ENCODE measurements at regions not wholly inside any gene's neighbourhood (a gene's known extent, or its start where the extent isn't known, plus 50 kb on each side); places are given as distances from the start of the nearest gene placed in this dataset.

DNA sequence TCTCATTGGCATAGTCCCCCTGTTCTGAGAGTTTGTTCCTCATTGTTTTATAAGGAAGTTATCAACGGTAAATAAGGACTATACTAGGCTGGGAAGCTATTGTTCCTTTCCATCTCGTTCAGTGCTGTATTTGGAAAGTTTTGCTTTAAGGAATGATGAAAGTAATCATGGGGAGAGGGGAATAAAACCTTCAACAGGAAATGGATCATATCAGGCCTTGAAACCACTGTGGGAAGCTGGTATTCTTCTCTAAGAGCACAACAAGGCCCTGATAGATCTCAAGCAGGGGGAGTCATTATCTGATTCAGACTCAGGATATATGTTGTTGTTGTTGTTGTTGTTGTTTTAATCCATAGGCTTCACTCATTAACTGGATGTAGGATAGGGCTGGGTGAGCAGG is 474.5 kb downstream of the ENC1 start:
- DNase-seq (ENCODE audit: low read depth): peak; percentile 85
- TF ChIP-seq, protein P1, sequence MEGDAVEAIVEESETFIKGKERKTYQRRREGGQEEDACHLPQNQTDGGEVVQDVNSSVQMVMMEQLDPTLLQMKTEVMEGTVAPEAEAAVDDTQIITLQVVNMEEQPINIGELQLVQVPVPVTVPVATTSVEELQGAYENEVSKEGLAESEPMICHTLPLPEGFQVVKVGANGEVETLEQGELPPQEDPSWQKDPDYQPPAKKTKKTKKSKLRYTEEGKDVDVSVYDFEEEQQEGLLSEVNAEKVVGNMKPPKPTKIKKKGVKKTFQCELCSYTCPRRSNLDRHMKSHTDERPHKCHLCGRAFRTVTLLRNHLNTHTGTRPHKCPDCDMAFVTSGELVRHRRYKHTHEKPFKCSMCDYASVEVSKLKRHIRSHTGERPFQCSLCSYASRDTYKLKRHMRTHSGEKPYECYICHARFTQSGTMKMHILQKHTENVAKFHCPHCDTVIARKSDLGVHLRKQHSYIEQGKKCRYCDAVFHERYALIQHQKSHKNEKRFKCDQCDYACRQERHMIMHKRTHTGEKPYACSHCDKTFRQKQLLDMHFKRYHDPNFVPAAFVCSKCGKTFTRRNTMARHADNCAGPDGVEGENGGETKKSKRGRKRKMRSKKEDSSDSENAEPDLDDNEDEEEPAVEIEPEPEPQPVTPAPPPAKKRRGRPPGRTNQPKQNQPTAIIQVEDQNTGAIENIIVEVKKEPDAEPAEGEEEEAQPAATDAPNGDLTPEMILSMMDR (IDR thresholded peaks at IDR 0.05; ENCODE audit: low read length, missing control alignments): no peak
- H3K4me3 ChIP-seq (replicated peaks; ENCODE audit: low read depth, low read length): no peak overlapping the region

DNA sequence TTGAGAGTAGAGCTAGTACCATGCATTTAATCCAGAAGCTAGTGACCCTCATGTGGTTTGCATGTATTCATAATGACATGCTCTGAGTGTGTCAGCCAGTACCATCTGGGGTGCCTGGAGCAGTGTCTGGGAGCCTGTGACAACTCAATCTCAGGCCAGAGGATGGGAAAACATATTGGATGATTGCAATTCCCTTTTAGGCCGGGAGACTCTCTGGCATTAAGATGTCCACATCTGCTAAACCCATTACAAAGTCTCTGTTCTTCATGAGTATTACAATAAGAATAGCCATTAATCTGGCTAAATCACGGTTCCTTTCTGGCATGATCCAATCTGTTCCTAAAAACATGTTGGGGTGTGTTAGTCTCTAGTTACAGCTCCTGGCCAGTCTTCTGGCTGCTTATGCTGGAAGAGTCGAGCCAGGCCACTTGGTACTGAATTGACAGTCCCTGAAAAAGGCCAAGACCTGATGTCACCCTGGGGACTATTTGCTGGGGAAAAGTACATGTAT is 475.7 kb downstream of the ENC1 start:
- DNase-seq (ENCODE audit: low read depth): no peak
- TF ChIP-seq, protein P1 (IDR thresholded peaks at IDR 0.05; ENCODE audit: low read length, missing control alignments): no peak

DNA sequence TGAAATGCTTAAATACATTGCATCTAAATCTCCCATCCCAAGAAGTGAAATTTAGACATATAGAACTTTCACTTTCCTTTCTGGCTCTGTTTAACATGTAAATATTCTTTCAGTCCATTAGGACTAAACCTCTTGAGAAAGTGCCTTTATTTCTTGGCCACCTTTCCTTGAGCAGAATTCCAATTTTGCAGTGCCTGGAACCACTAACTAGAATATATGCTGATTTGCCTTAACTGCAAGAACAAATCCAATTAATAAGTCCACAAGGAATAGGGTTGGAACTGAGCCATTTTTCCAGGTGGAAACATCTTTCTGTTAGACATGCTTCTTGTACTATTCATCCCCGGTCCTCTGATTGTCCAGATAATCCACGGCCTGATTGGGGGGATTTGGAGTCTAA is 478.0 kb downstream of the ENC1 start:
- DNase-seq (ENCODE audit: low read depth): no peak
- TF ChIP-seq, protein P1 (IDR thresholded peaks at IDR 0.05; ENCODE audit: low read length, missing control alignments): no peak
- H3K4me3 ChIP-seq (replicated peaks; ENCODE audit: low read depth, low read length): no peak overlapping the region

More for the DNA sequence above, 475.7 kb downstream of the ENC1 start:
- no peak overlapping the region for H3K4me3 ChIP-seq (replicated peaks; ENCODE audit: low read depth, low read length)

DNA sequence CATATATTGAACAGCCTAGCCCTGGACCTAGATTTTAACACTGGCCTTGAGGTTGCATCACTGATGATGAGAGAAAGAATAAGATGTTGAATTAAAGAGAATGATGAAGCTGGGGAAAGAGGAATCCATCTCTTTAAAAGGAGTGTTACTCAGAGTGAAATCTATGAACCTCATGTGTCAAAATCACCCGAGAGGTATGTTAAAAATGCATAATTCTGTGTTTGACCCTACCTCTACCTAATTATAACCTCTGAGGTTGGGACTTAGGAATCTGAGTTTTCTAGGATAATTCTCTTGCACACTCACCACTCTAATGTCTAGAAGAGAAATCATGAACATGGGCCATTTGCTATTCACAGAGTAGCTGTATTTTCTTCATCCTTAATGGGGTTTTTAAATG is 479.4 kb downstream of the ENC1 start:
- TF ChIP-seq, protein P1 (IDR thresholded peaks at IDR 0.05; ENCODE audit: low read length, missing control alignments): no peak
- DNase-seq (ENCODE audit: low read depth): no peak

DNA sequence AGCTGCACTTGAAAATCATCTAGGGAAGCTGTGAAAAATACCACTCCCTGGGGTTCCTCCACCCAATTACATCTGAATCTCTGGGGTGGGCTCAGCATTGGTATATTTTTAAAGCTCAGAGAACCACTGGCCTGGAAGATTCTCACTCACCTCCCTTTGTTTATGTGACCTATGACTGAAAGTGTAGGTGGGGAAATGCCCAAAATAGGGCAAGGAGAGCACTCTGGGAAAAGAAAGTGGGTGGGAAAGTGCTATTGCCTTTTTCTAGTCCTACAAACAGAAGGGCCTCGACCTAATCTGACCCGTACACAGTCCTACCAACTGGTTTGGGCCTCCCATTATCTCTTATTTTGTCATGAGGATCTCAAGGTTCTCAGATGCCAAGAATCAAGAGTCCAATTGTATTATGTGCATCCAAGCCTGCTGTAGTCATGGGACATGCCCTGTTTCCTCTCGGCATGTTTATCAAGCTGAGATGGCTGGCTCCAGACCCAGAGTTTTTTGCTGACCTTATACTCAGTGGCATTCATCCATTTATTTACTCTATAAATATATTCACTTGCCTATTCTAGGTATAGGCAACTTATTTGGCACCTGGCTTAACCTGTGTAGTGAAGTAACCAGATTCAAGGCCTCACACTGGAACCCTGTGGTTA is 483.7 kb downstream of the ENC1 start:
- DNase-seq (ENCODE audit: low read depth): no peak
- H3K4me3 ChIP-seq (replicated peaks; ENCODE audit: low read depth, low read length): no peak overlapping the region
- TF ChIP-seq, protein P1 (IDR thresholded peaks at IDR 0.05; ENCODE audit: low read length, missing control alignments): no peak

More for the DNA sequence above, 479.4 kb downstream of the ENC1 start:
- no peak overlapping the region for H3K4me3 ChIP-seq (replicated peaks; ENCODE audit: low read depth, low read length)

DNA sequence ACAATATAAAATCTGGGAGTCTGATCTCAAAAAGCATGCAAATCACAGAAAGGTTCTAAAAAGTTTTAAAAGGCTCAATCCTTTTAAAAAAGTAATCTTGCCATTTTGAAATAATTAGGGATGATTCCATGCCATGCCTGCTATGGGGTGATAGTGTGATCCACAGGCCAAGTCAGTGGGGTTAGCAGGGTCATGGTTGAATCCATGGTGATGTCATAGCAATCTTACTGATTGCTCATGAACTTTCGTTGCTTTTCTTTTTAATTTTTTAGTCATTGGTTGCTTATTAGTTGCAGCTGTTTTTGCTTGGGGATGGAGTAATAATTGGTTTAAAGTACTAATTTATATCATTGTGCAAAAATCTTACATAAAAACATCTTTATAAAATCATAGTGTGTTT is 485.0 kb downstream of the ENC1 start:
- TF ChIP-seq, protein P1 (IDR thresholded peaks at IDR 0.05; ENCODE audit: low read length, missing control alignments): no peak
- DNase-seq (ENCODE audit: low read depth): no peak
- no peak overlapping the region for H3K4me3 ChIP-seq (replicated peaks; ENCODE audit: low read depth, low read length)

DNA sequence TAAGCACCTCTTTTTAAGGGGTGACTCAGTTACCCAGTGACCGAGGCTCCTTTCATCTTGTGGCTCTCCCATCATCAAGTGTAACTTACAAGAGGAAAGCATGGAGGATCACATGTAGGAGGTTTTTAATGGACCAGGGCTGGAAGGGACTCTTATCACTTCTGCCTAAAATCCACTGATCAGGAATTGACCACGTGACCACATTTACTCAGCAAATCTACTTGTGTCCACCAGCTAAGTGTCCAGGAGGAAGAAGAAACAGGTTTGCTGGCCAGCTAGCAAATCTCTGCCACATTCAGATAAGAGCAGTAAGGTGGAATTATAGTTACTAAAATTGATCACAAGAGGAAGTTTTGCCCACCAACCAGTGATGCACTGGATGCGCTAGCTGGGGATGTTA is 486.0 kb downstream of the ENC1 start:
- DNase-seq (ENCODE audit: low read depth): no peak
- TF ChIP-seq, protein P1 (IDR thresholded peaks at IDR 0.05; ENCODE audit: low read length, missing control alignments): no peak
- H3K4me3 ChIP-seq (replicated peaks; ENCODE audit: low read depth, low read length): no peak overlapping the region
